ENCODE measurements at regions not wholly inside any gene's neighbourhood (a gene's known extent, or its start where the extent isn't known, plus 50 kb on each side); places are given as distances from the start of the nearest gene placed in this dataset.

- H3K4me1 ChIP-seq, result no peaks in the 10 kb centered on the region
- no peaks in the 10 kb centered on the region for H3K9me3 ChIP-seq
- H3K36me3 ChIP-seq, result no peaks in the 10 kb centered on the region
- no peaks in the 10 kb centered on the region for H3K27me3 ChIP-seq
- no peak for TF ChIP-seq CTCF (IDR thresholded peaks at IDR 0.05)
- no peak for DNase-seq (ENCODE audit: low spot score)
- no peak overlapping the region for H3K27ac ChIP-seq
- H3K4me3 ChIP-seq, result no peak overlapping the region
Observed at GRCh38 chr13:65744836-65745235, 1485.3 kb downstream of the PCDH9 start.

DNA sequence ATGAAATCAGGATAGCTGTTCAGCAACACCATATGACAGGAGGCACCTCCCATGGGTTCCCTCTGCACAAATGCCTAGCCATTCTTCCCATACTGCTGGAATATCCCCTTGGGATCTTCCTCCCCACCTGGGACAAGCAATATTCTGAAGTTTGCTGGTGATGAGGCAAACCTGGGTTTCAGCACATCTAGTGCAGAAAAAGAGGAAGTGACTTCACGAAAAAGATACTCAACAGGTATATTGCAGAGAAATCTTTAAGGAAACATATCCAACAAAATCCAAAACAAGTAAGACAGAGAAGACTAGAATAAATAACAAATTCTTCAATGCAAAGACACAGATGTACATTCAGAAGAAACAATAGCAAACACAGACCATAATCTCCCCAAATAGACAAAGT is 1497.0 kb downstream of the PCDH9 start:
- no peak for DNase-seq (ENCODE audit: low spot score)
- H3K27me3 ChIP-seq, result no peaks in the 10 kb centered on the region
- H3K27ac ChIP-seq, result no peak overlapping the region
- no peak overlapping the region for H3K4me3 ChIP-seq
- no peaks in the 10 kb centered on the region for H3K36me3 ChIP-seq
- H3K4me1 ChIP-seq, result no peaks in the 10 kb centered on the region
- H3K9me3 ChIP-seq, result no peaks in the 10 kb centered on the region
- TF ChIP-seq CTCF (IDR thresholded peaks at IDR 0.05), result no peak

- H3K4me1 ChIP-seq, result no peaks in the 10 kb centered on the region
- no peak overlapping the region for H3K4me3 ChIP-seq
- H3K36me3 ChIP-seq, result no peaks in the 10 kb centered on the region
- no peak for DNase-seq (ENCODE audit: low spot score)
- no peaks in the 10 kb centered on the region for H3K9me3 ChIP-seq
- H3K27me3 ChIP-seq, result no peaks in the 10 kb centered on the region
- TF ChIP-seq CTCF (IDR thresholded peaks at IDR 0.05), result no peak
- no peak overlapping the region for H3K27ac ChIP-seq
Observed at GRCh38 chr13:65727070-65727469, 1503.1 kb downstream of the PCDH9 start.

DNA sequence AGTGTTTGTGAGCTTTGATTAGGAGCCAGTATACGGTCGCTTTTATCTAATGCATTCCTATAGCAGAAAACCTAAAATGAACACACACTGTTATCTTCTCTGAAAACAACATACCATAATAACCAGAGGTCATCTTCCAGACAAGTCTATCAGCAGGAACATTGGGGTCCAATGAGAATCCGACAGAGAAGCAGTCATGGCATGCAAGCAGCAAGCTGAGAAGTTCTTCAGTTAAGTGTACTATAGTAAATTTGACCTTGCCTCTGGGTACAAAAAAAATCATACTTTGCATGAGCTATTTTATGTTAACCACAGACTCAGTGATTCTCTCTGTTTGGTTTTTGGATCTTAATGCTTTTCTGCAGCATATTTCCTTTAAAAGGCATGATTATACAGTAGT is 1505.1 kb downstream of the PCDH9 start:
- no peak overlapping the region for H3K4me3 ChIP-seq
- TF ChIP-seq CTCF (IDR thresholded peaks at IDR 0.05), result no peak

GRCh38 chr13:65724226-65724625 is 1505.9 kb downstream of the PCDH9 start:
- no peak for DNase-seq (ENCODE audit: low spot score)
- H3K27ac ChIP-seq, result no peak overlapping the region
- H3K36me3 ChIP-seq, result no peaks in the 10 kb centered on the region
- no peak for TF ChIP-seq CTCF (IDR thresholded peaks at IDR 0.05)
- no peaks in the 10 kb centered on the region for H3K9me3 ChIP-seq
- no peak overlapping the region for H3K4me3 ChIP-seq
- no peaks in the 10 kb centered on the region for H3K4me1 ChIP-seq
- H3K27me3 ChIP-seq, result no peaks in the 10 kb centered on the region

More for the DNA sequence above, 1505.1 kb downstream of the PCDH9 start:
- Histone ChIP-seq H3K36me3 (no peaks in the 10 kb centered on the region), H3K9me3 (no peaks in the 10 kb centered on the region), H3K27me3 (no peaks in the 10 kb centered on the region), H3K4me1 (no peaks in the 10 kb centered on the region), H3K27ac (no peak overlapping the region)
- no peak for DNase-seq (ENCODE audit: low spot score)

- no peak overlapping the region for H3K4me3 ChIP-seq
- H3K9me3 ChIP-seq, result no peaks in the 10 kb centered on the region
- no peak overlapping the region for H3K27ac ChIP-seq
- no peaks in the 10 kb centered on the region for H3K36me3 ChIP-seq
- H3K27me3 ChIP-seq, result no peaks in the 10 kb centered on the region
- no peak for TF ChIP-seq CTCF (IDR thresholded peaks at IDR 0.05)
- no peak for DNase-seq (ENCODE audit: low spot score)
- H3K4me1 ChIP-seq, result no peaks in the 10 kb centered on the region
Observed at GRCh38 chr13:65722506-65722905, 1507.6 kb downstream of the PCDH9 start.
